ENCODE measurements at regions not wholly inside any gene's neighbourhood (a gene's known extent, or its start where the extent isn't known, plus 50 kb on each side); places are given as distances from the start of the nearest gene placed in this dataset.
"Not testable (repeated sequence)": the region's sequence is repeated elsewhere in the genome, so short reads cannot be mapped to it uniquely, and the experiment has no call there.

GRCh38 chr4:169934794-169935429 is 91.3 kb downstream of the MFAP3L start:
- Histone ChIP-seq H3K4me3 (ENCODE audit: severe bottlenecking) (no peak overlapping the region), H3K36me3 (ENCODE audit: low read depth) (no peaks in the 10 kb centered on the region), H3K9me3 (ENCODE audit: severe bottlenecking) (no peaks in the 10 kb centered on the region), H3K4me1 (ENCODE audit: insufficient read depth, poor library complexity, severe bottlenecking) (no peaks in the 10 kb centered on the region), H3K27ac (ENCODE audit: poor library complexity, severe bottlenecking) (no peak overlapping the region), H3K27me3 (ENCODE audit: insufficient read depth, poor library complexity, severe bottlenecking) (no peaks in the 10 kb centered on the region)
- DNase-seq (ENCODE audit: low spot score): no peak
- TF ChIP-seq, protein P1, sequence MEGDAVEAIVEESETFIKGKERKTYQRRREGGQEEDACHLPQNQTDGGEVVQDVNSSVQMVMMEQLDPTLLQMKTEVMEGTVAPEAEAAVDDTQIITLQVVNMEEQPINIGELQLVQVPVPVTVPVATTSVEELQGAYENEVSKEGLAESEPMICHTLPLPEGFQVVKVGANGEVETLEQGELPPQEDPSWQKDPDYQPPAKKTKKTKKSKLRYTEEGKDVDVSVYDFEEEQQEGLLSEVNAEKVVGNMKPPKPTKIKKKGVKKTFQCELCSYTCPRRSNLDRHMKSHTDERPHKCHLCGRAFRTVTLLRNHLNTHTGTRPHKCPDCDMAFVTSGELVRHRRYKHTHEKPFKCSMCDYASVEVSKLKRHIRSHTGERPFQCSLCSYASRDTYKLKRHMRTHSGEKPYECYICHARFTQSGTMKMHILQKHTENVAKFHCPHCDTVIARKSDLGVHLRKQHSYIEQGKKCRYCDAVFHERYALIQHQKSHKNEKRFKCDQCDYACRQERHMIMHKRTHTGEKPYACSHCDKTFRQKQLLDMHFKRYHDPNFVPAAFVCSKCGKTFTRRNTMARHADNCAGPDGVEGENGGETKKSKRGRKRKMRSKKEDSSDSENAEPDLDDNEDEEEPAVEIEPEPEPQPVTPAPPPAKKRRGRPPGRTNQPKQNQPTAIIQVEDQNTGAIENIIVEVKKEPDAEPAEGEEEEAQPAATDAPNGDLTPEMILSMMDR (IDR thresholded peaks at IDR 0.05; ENCODE audit: poor library complexity, severe bottlenecking): no peak
- ATAC-seq (ENCODE audit: low read depth): no peak

DNA sequence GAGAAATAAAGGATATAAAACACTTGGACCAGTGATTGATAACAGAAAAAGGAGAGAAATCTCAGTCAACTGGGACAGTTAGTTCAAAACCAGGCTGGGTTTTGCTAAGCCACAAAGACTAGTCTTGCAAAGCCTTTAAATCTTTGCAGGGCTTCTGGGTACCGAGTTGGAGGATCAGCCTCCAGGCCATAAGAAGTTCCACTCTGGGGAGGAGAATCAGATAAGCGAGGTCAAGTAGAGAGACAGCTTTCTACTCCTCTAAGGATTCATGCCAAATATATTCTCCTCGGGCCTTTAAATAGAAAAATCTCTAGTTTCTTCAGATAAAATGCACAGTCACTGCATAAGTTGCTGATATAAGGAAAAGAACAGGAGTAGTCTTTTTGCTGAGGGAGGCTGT is 92.7 kb downstream of the MFAP3L start:
- no peak for DNase-seq (ENCODE audit: low spot score)
- H3K27me3 ChIP-seq (ENCODE audit: insufficient read depth, poor library complexity, severe bottlenecking): no peaks in the 10 kb centered on the region
- no peak overlapping the region for H3K4me3 ChIP-seq (ENCODE audit: severe bottlenecking)
- H3K9me3 ChIP-seq (ENCODE audit: severe bottlenecking): no peaks in the 10 kb centered on the region
- TF ChIP-seq, protein P1 (IDR thresholded peaks at IDR 0.05; ENCODE audit: poor library complexity, severe bottlenecking): no peak
- ATAC-seq (ENCODE audit: low read depth): no peak
- no peak overlapping the region for H3K27ac ChIP-seq (ENCODE audit: poor library complexity, severe bottlenecking)
- H3K4me1 ChIP-seq (ENCODE audit: insufficient read depth, poor library complexity, severe bottlenecking): no peaks in the 10 kb centered on the region
- no peaks in the 10 kb centered on the region for H3K36me3 ChIP-seq (ENCODE audit: low read depth)

DNA sequence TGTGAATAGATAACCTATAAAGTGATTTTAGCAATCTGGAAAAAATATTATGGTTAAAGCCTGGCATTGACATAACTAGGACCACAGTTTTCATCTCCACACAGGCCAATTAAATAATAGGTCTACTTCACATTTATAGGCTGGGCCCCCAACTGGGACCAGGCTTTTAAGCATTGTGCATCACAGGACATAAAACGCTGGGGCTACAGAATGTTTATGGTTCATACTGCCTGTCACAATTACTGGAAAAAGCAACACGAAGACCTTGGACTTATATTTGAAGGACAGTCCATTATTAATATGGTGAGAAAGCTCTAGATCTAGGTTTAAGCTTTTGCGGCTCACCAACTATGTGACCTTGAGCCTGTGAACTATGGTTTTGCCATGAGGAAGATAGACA is 94.2 kb downstream of the MFAP3L start:
- Histone ChIP-seq H3K4me1 (ENCODE audit: insufficient read depth, poor library complexity, severe bottlenecking) (no peaks in the 10 kb centered on the region), H3K27me3 (ENCODE audit: insufficient read depth, poor library complexity, severe bottlenecking) (no peaks in the 10 kb centered on the region), H3K4me3 (ENCODE audit: severe bottlenecking) (no peak overlapping the region), H3K36me3 (ENCODE audit: low read depth) (no peaks in the 10 kb centered on the region), H3K9me3 (ENCODE audit: severe bottlenecking) (no peaks in the 10 kb centered on the region), H3K27ac (ENCODE audit: poor library complexity, severe bottlenecking) (no peak overlapping the region)
- DNase-seq (ENCODE audit: low spot score) (no peak), ATAC-seq (ENCODE audit: low read depth) (no peak)
- TF ChIP-seq, protein P1 (IDR thresholded peaks at IDR 0.05; ENCODE audit: poor library complexity, severe bottlenecking): no peak

- H3K27me3 ChIP-seq (ENCODE audit: insufficient read depth, poor library complexity, severe bottlenecking); H3K4me1 ChIP-seq (ENCODE audit: insufficient read depth, poor library complexity, severe bottlenecking); DNase-seq (ENCODE audit: low spot score); H3K9me3 ChIP-seq (ENCODE audit: severe bottlenecking); H3K27ac ChIP-seq (ENCODE audit: poor library complexity, severe bottlenecking); ATAC-seq (ENCODE audit: low read depth); H3K36me3 ChIP-seq (ENCODE audit: low read depth); H3K4me3 ChIP-seq (ENCODE audit: severe bottlenecking): not testable (repeated sequence)
Measured at GRCh38 chr4:169930755-169931154, 95.4 kb downstream of the MFAP3L start.

DNA sequence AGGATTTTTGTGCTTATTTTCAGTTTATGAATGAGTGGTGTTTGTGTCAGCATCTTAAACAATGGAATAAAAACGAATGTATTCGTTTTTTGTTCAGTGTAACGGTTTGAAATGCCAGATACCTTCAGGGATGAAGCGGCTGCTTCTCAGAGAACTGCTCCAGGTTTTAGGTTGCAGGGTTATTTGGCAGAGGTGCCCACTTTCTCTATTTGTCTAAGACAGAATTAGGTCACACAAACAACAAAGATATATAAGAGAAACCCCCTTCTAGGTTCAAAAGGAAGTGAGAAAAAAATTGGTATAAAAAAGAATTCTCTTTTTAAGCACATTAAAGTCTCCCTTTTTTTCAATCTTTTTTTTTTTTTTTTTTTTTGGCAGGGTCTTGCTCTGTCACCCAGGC is 98.9 kb downstream of the MFAP3L start:
- TF ChIP-seq, protein P1 (IDR thresholded peaks at IDR 0.05; ENCODE audit: poor library complexity, severe bottlenecking): no peak
- Histone ChIP-seq H3K4me3 (ENCODE audit: severe bottlenecking) (no peak overlapping the region), H3K36me3 (ENCODE audit: low read depth) (no peaks in the 10 kb centered on the region), H3K27ac (ENCODE audit: poor library complexity, severe bottlenecking) (no peak overlapping the region), H3K4me1 (ENCODE audit: insufficient read depth, poor library complexity, severe bottlenecking) (no peaks in the 10 kb centered on the region), H3K9me3 (ENCODE audit: severe bottlenecking) (no peaks in the 10 kb centered on the region), H3K27me3 (ENCODE audit: insufficient read depth, poor library complexity, severe bottlenecking) (no peaks in the 10 kb centered on the region)
- ATAC-seq (ENCODE audit: low read depth) (no peak), DNase-seq (ENCODE audit: low spot score) (no peak)
